Left lung (tissue), 4 donors: ENCODE measurements at regions not wholly inside any gene's neighbourhood (a gene's known extent, or its start where the extent isn't known, plus 50 kb on each side); places are given as distances from the start of the nearest gene placed in this dataset.

ENCODE experiments used
- ATAC-seq: fragments of 200-7000 bp; cut with Tn5 transposase; one replicate; pipeline ENCODE4 v1.9.1; 2020; ENCODE audit warnings: moderate library complexity
- DNase-seq, 4 donors: peaks; one replicate each; pipeline ENCODE4 v3.0.0-alpha.2; 2013 to 2020
- H3K27ac ChIP-seq, 2 donors: fragments of 200-600 bp; sonication (generic) in 1 of 2; one replicate each; pipeline versions ENCODE4 v1.5.0 to v1.8.0; 2020 to 2021
- H3K27me3 ChIP-seq, 2 donors: fragments of 200-600 bp; sonication (generic) in 1 of 2; one replicate each; pipeline versions ENCODE4 v1.5.0 to v1.8.0; 2020 to 2021
- H3K36me3 ChIP-seq, 2 donors: fragments of 200-600 bp; sonication (generic) in 1 of 2; one replicate each; pipeline versions ENCODE4 v1.5.0 to v1.8.0; 2020 to 2021
- H3K4me1 ChIP-seq, 2 donors: fragments of 200-600 bp; one replicate each; pipeline ENCODE4 v1.8.0; 2021
- H3K4me3 ChIP-seq, 2 donors: fragments of 200-600 bp; sonication (generic) in 1 of 2; one replicate each; pipeline versions ENCODE4 v1.5.0 to v1.8.0; 2020 to 2021; ENCODE audit warnings: mild to moderate bottlenecking in 1 of 2
- H3K9me3 ChIP-seq, 2 donors: fragments of 200-600 bp; sonication (generic) in 1 of 2; one replicate each; pipeline versions ENCODE4 v1.5.0 to v1.8.0; 2020 to 2021
- CTCF ChIP-seq, 2 donors: fragments of 200-600 bp; sonication (generic) in 1 of 2; IDR thresholded peaks; one replicate each; pipeline versions ENCODE4 v1.5.0 to v1.8.0; 2021; ENCODE audit warnings: antibody characterized with exemption in 2 of 2
- intact Hi-C, 2 donors: fragments of 100-400 bp; cut with DNase I; formaldehyde crosslinking; loops; one replicate each; pipeline versions ENCODE4 v1.11.2 to v1.14.2; 2022
- donor health status: DM: no; HTN: yes; CAD: no.
- donor health status: DM: no; HTN: no; CAD: no.

- Histone ChIP-seq H3K4me3 (no peak overlapping the region), H3K4me1 (no peaks in the 10 kb centered on the region), H3K36me3 (no peaks in the 10 kb centered on the region), H3K27me3 (no peaks in the 10 kb centered on the region), H3K9me3 (peaks cover 0 to 12% of the 10 kb centered on the region in 2 donors), H3K27ac (no peak overlapping the region)
- intact Hi-C loops = no loop called here
- TF ChIP-seq CTCF (IDR thresholded peaks at IDR 0.05) = no peak
- no peak for ATAC-seq
- no peak for DNase-seq
These were observed 975.6 kb downstream of the GALC start for GRCh38 chr14:87017335-87017734.

GRCh38 chr14:87014856-87015255 lies 978.1 kb downstream of the GALC start:
- Histone ChIP-seq H3K9me3 (no peaks in the 10 kb centered on the region), H3K4me1 (no peaks in the 10 kb centered on the region), H3K36me3 (no peaks in the 10 kb centered on the region), H3K27ac (no peak overlapping the region), H3K4me3 (no peak overlapping the region), H3K27me3 (no peaks in the 10 kb centered on the region)
- no peak for TF ChIP-seq CTCF (IDR thresholded peaks at IDR 0.05)
- ATAC-seq = no peak
- no peak for DNase-seq
- intact Hi-C loops = no loop called here

- no peaks in the 10 kb centered on the region for H3K27me3 ChIP-seq
- intact Hi-C loops = no loop called here
- no peak overlapping the region for H3K4me3 ChIP-seq
- no peak for TF ChIP-seq CTCF (IDR thresholded peaks at IDR 0.05)
- H3K9me3 ChIP-seq = no peaks in the 10 kb centered on the region
- no peaks in the 10 kb centered on the region for H3K4me1 ChIP-seq
- ATAC-seq = no peak
- H3K36me3 ChIP-seq = no peaks in the 10 kb centered on the region
- H3K27ac ChIP-seq = no peak overlapping the region
- no peak for DNase-seq
These were observed 979.4 kb downstream of the GALC start for GRCh38 chr14:87013583-87013982.

- Histone ChIP-seq H3K27ac (no peak overlapping the region), H3K4me3 (no peak overlapping the region), H3K36me3 (no peaks in the 10 kb centered on the region), H3K4me1 (no peaks in the 10 kb centered on the region), H3K9me3 (no peaks in the 10 kb centered on the region), H3K27me3 (no peaks in the 10 kb centered on the region)
- intact Hi-C loops = no loop called here
- TF ChIP-seq CTCF (IDR thresholded peaks at IDR 0.05) = no peak
- ATAC-seq (no peak), DNase-seq (no peak)
These were observed 984.0 kb downstream of the GALC start for GRCh38 chr14:87008965-87009364.

- Histone ChIP-seq H3K4me3 (no peak overlapping the region), H3K27me3 (no peaks in the 10 kb centered on the region), H3K4me1 (no peaks in the 10 kb centered on the region), H3K36me3 (no peaks in the 10 kb centered on the region), H3K27ac (no peak overlapping the region), H3K9me3 (no peaks in the 10 kb centered on the region)
- DNase-seq = no peak
- intact Hi-C loops = no loop called here
- no peak for ATAC-seq
- no peak for TF ChIP-seq CTCF (IDR thresholded peaks at IDR 0.05)
These were observed 987.7 kb downstream of the GALC start for GRCh38 chr14:87005280-87005679.
